Adrenal gland (tissue), 9 donors: ENCODE measurements at regions not wholly inside any gene's neighbourhood (a gene's known extent, or its start where the extent isn't known, plus 50 kb on each side); places are given as distances from the start of the nearest gene placed in this dataset.

Experiments
- DNase-seq, 7 donors: peaks; one replicate each; pipeline ENCODE4 v3.0.0-alpha.2; 2019 to 2020
- H3K27ac ChIP-seq, 5 donors: fragments of 200-600 bp; sonication (generic) in 4 of 5; 1 replicate in 3 of 5; 2 replicates in 2 of 5; pipeline versions ENCODE4 v1.5.1 to v1.8.0; 2016 to 2020; ENCODE audit warnings: mild to moderate bottlenecking in 1 of 5
- H3K27me3 ChIP-seq: fragments of 200-600 bp; 2 replicates; pipeline ENCODE4 v1.8.0; 2021
- H3K36me3 ChIP-seq, 2 donors: fragments of 200-600 bp; replicated peaks in 1 of 2; 1 replicate in 1 of 2; 2 replicates in 1 of 2; pipeline versions ENCODE4 v1.5.1 to v1.8.0; 2018 to 2022
- H3K4me1 ChIP-seq, 2 donors: fragments of 200-600 bp; replicated peaks in 1 of 2; 1 replicate in 1 of 2; 2 replicates in 1 of 2; pipeline versions ENCODE4 v1.5.1 to v1.8.0; 2018 to 2021
- H3K4me3 ChIP-seq, 4 donors: fragments of 200-600 bp; sonication (generic) in 3 of 4; one replicate each; pipeline ENCODE4 v1.5.1; 2016 to 2018
- H3K9me3 ChIP-seq, 3 donors: fragments of 200-600 bp; sonication (generic) in 1 of 3; replicated peaks in 1 of 3; 1 replicate in 2 of 3; 2 replicates in 1 of 3; pipeline versions ENCODE4 v1.5.1 to v1.8.0; 2016 to 2021
- POLR2A ChIP-seq, 2 donors: fragments of 450-650 bp; IDR thresholded peaks; one replicate each; pipeline ENCODE4 v1.6.1; 2017; ENCODE audit warnings: antibody characterized with exemption in 2 of 2, mild to moderate bottlenecking in 2 of 2, moderate library complexity in 1 of 2
- WGBS, 4 donors: extraction: QIAGEN DNeasy Blood & Tissue Kit in 2 of 4; methylation state at CpG; one replicate each; pipeline versions ENCODE4 v1.1.5 to v1.1.7; 2013 to 2017; 5-methylcytosine and 5-hydroxymethylcytosine counted together
- intact Hi-C, 2 donors: fragments of 100-400 bp; cut with DNase I; formaldehyde crosslinking; loops; one replicate each; pipeline versions ENCODE4 v1.14.1 to v1.15.0; 2022 to 2023
- TF ChIP-seq, protein P1 (sequence below), 6 experiments: fragments of 450-650 bp in 4 of 6; fragments of 200-600 bp in 2 of 6; sonication (generic) in 1 of 6; IDR thresholded peaks; 1 replicate in 5 of 6; 2 replicates in 1 of 6; pipeline versions ENCODE4 v1.5.1 to v1.8.0; 2016 to 2021; ENCODE audit warnings: antibody characterized with exemption in 6 of 6, mild to moderate bottlenecking in 2 of 6, moderate library complexity in 1 of 6
- donor health status: healthy with polysubstance abuse.
- donor health status: Bipolar disorder and iron deficiency.
- donor health status: DM: yes; HTN: yes; CAD: no.
- donor health status: DM: no; HTN: no; CAD: no.
- donor health status: DM: no; HTN: no; CAD: no.

DNA sequence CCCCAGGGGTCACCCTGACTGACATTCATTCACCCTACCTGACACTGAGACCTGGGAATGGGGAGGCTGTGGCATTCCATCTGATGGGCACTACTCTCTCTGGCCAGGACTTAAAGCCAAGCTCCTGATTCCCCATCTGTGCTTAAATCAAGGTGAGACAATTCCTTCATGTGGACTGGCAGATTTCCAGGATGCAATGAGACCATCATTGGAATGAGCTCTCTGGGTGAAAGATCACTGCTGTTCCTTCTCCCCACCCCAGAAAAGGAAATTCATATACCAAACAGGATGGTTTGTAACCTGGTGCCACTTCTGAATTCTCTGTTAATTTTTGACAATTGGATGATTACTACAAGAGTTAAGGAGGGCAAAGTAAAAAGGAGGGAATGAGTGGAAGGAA lies 354.8 kb downstream of the MID1IP1 start:
- DNase-seq: no peak
- no peaks in the 10 kb centered on the region for H3K4me1 ChIP-seq
- intact Hi-C loops: loop anchor here in 1 of 2 donors (10.0 kb wide), 1 partner anchor 401 kb away; no protein-coding TSS in a partner anchor
- no peaks in the 10 kb centered on the region for H3K36me3 ChIP-seq
- peaks cover 21% of the 10 kb centered on the region for H3K27me3 ChIP-seq
- no peak overlapping the region for H3K27ac ChIP-seq
- H3K9me3 ChIP-seq: no peaks in the 10 kb centered on the region
- TF ChIP-seq POLR2A (IDR thresholded peaks at IDR 0.05): no peak
- TF ChIP-seq, protein P1, sequence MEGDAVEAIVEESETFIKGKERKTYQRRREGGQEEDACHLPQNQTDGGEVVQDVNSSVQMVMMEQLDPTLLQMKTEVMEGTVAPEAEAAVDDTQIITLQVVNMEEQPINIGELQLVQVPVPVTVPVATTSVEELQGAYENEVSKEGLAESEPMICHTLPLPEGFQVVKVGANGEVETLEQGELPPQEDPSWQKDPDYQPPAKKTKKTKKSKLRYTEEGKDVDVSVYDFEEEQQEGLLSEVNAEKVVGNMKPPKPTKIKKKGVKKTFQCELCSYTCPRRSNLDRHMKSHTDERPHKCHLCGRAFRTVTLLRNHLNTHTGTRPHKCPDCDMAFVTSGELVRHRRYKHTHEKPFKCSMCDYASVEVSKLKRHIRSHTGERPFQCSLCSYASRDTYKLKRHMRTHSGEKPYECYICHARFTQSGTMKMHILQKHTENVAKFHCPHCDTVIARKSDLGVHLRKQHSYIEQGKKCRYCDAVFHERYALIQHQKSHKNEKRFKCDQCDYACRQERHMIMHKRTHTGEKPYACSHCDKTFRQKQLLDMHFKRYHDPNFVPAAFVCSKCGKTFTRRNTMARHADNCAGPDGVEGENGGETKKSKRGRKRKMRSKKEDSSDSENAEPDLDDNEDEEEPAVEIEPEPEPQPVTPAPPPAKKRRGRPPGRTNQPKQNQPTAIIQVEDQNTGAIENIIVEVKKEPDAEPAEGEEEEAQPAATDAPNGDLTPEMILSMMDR (IDR thresholded peaks at IDR 0.05): no peak
- no peak overlapping the region for H3K4me3 ChIP-seq

DNA sequence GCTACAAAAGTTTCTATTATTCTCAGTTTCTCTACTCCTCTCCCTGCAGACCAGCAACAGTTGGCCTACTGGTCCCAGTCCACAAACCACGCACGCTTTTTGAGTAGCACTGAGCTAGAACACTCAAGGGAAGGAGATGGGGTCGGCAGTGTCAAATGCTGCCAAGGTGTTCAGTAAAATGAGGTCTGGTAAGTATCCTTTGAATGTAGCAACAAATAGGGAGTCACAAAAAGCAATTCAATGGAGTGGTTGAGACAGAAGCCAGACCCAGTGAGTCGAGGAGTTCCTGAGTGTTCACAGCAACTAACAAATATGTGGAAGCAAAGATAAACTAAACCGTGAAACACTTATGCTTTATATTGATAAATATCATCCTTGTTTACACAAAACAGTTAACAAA lies 355.7 kb downstream of the MID1IP1 start:
- TF ChIP-seq POLR2A (IDR thresholded peaks at IDR 0.05): no peak
- TF ChIP-seq, protein P1 (IDR thresholded peaks at IDR 0.05): no peak
- no peaks in the 10 kb centered on the region for H3K36me3 ChIP-seq
- H3K27ac ChIP-seq: no peak overlapping the region
- no peak for DNase-seq
- no peaks in the 10 kb centered on the region for H3K9me3 ChIP-seq
- no peak overlapping the region for H3K4me3 ChIP-seq
- intact Hi-C loops: loop anchor here in 1 of 2 donors (10.0 kb wide), 1 partner anchor 402 kb away; no protein-coding TSS in a partner anchor
- H3K4me1 ChIP-seq: no peaks in the 10 kb centered on the region
- 53 to 88% (median 68%) methylated on average over 5 of the region's 5 CpGs for WGBS, 4 donors
- peaks cover 26% of the 10 kb centered on the region for H3K27me3 ChIP-seq

DNA sequence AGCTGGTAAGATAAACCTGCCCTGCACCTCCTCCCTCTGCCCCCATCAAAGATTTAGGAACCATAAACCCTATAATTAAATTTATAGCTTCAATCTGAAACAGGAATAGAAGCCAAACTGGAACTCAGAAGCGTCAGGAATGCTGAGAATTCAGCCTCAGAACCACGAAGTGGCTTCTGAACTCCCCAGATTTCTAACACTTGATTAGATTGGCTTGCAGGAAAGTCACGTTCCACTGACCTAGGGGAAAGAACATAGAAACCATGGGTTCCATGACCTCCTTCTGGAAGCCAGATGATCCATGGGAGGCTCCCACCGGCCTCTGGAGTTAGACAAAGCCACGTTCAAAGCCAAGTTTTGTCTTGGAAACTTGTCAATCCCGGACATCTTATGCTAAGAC lies 356.5 kb downstream of the MID1IP1 start:
- Histone ChIP-seq H3K27me3 (peaks cover 34% of the 10 kb centered on the region), H3K4me3 (no peak overlapping the region), H3K27ac (no peak overlapping the region), H3K36me3 (no peaks in the 10 kb centered on the region), H3K9me3 (no peaks in the 10 kb centered on the region), H3K4me1 (no peaks in the 10 kb centered on the region)
- DNase-seq: no peak
- 49 to 68% (median 55%) methylated on average over 5 to 6 of the region's 6 CpGs for WGBS, 4 donors
- TF ChIP-seq, protein P1 (IDR thresholded peaks at IDR 0.05): no peak
- no peak for TF ChIP-seq POLR2A (IDR thresholded peaks at IDR 0.05)
- intact Hi-C loops: loop anchor here in 1 of 2 donors (10.0 kb wide), 1 partner anchor 403 kb away; no protein-coding TSS in a partner anchor

DNA sequence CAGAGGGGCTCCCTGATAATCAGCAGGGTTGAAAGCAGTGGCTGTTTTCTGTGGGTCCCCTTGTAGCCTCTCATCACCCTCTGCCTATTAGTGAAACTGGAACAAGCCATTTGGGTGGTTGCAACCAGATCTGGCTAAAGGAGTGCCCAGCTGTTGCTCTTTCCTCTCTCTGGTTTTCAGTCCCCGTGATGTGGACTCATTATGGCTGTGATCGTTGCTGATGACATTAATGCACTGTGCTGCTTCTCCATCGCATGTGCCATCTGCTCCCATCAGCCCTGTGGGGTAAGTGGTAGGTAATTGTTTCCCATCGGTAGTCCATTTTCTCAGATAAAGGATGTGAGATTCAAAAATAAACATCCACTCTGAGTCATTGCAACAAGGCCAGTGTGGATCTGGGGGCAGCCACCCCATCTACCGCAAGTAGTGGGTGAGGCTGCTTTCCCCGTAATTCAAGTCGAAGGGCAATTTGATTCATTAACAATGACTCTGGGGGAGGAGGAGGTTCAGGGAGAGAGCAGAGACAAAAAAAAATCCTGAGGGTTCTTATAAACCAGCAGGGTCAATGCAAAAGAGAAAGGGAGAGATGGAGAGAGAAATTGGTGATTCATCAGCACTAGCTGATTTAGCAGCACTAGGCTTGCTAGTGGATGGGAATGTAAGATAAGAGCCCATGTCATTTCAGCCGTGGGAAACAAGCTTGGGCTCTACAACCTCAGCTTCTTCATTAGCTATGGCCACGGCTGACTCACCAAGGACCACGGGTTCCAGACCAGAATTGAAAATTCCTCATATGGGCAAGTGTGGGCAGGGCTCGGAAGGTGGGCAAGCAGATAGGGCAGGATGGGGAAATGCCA lies 357.8 kb downstream of the MID1IP1 start:
- peak in 6 of 7 donors; percentile 25 to 56 (median 36) for DNase-seq
- Histone ChIP-seq H3K4me3 (no peak overlapping the region), H3K27me3 (peaks cover 45% of the 10 kb centered on the region), H3K9me3 (no peaks in the 10 kb centered on the region), H3K27ac (peak overlapping the region in 1 of 5 donors; percentile 32), H3K4me1 (no peaks in the 10 kb centered on the region), H3K36me3 (no peaks in the 10 kb centered on the region)
- intact Hi-C loops: loop anchor here in 1 of 2 donors (10.0 kb wide), 1 partner anchor 404 kb away; no protein-coding TSS in a partner anchor
- 34 to 52% (median 44%) methylated on average over 11 of the region's 11 CpGs for WGBS, 4 donors
- TF ChIP-seq, protein P1 (IDR thresholded peaks at IDR 0.05): no peak
- TF ChIP-seq POLR2A (IDR thresholded peaks at IDR 0.05): no peak
